Memory B cell (primary cell): ENCODE measurements at regions not wholly inside any gene's neighbourhood (a gene's known extent, or its start where the extent isn't known, plus 50 kb on each side); places are given as distances from the start of the nearest gene placed in this dataset.

Experiments used
- ATAC-seq: fragments of 150-1000 bp; cut with Tn5 transposase; 2 replicates; pipeline ENCODE4 v1.10.0; 2021; ENCODE audit warnings: low read depth, mild to moderate bottlenecking, moderate library complexity
- DNase-seq, 2 donors: peaks; one replicate each; pipeline ENCODE4 v3.0.0; 2022; ENCODE audit warnings: low spot score in 2 of 2
- H3K27ac Mint-ChIP-seq: one replicate; pipeline ENCODE4 v1.8.0; 2022; ENCODE audit warnings: mild to moderate bottlenecking, moderate library complexity, mixed read lengths
- H3K27me3 Mint-ChIP-seq: one replicate; pipeline ENCODE4 v1.8.0; 2022; ENCODE audit warnings: mixed read lengths
- H3K36me3 Mint-ChIP-seq: one replicate; pipeline ENCODE4 v1.8.0; 2022; ENCODE audit warnings: mild to moderate bottlenecking, mixed read lengths
- H3K4me1 Mint-ChIP-seq: one replicate; pipeline ENCODE4 v1.8.0; 2022; ENCODE audit warnings: mixed read lengths
- H3K4me3 Mint-ChIP-seq: one replicate; pipeline ENCODE4 v1.8.0; 2022; ENCODE audit warnings: mild to moderate bottlenecking, moderate library complexity, mixed read lengths
- H3K9me3 Mint-ChIP-seq: one replicate; pipeline ENCODE4 v1.8.0; 2022; ENCODE audit warnings: mixed read lengths

- Mint-ChIP-seq H3K27ac (no peak overlapping the region), H3K4me3 (no peak overlapping the region), H3K36me3 (no peaks in the 10 kb centered on the region), H3K4me1 (no peaks in the 10 kb centered on the region), H3K9me3 (peaks cover 2% of the 10 kb centered on the region), H3K27me3 (no peaks in the 10 kb centered on the region)
- ATAC-seq: no peak
- DNase-seq: no peak
Measured at GRCh38 chr1:195550071-195550862, 1058.0 kb downstream of the KCNT2 start.

DNA sequence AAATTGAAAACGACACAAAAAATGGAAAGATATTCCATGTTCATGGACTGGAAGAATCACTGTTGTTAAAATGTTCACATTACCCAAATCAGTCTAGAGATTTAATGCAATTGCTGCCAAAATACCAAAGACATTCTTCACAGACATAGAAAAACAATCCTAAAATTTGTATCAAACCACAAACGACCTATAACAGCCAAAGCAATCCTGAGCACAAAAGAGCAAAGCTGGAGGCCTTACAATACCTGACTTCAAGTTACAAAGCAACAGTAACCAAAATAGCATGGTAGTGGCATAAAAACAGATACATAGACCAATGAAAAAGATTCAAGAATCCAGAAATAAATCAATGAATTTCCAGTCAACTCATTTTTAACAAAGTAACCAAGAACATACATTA lies 1077.3 kb downstream of the KCNT2 start:
- no peak for ATAC-seq
- DNase-seq: no peak
- no peaks in the 10 kb centered on the region for H3K4me1 Mint-ChIP-seq
- no peaks in the 10 kb centered on the region for H3K36me3 Mint-ChIP-seq
- no peak overlapping the region for H3K4me3 Mint-ChIP-seq
- H3K27ac Mint-ChIP-seq: no peak overlapping the region
- H3K27me3 Mint-ChIP-seq: no peaks in the 10 kb centered on the region
- H3K9me3 Mint-ChIP-seq: peaks cover 5% of the 10 kb centered on the region

DNA sequence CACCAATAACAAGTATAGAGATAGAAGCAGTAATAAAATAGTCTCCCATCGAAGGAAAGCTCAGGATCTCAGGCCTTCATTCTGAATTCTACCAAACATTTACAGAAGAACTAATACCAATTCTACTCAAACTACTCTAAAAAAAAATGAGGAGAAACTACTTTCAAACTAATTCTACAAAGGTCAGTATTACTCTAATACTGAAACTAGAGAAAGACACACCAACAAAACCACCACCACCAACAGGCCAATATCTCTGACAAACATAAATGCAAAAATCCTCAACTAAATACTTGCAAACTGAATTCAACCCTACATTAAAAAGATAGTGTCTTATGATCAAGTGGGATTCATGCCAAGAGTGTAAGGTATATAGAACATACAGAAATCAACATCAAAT lies 1078.4 kb downstream of the KCNT2 start:
- Mint-ChIP-seq H3K4me1 (no peaks in the 10 kb centered on the region), H3K36me3 (no peaks in the 10 kb centered on the region), H3K9me3 (peaks cover 5% of the 10 kb centered on the region), H3K27me3 (no peaks in the 10 kb centered on the region), H3K27ac (no peak overlapping the region), H3K4me3 (no peak overlapping the region)
- no peak for ATAC-seq
- DNase-seq: no peak

- H3K9me3 Mint-ChIP-seq: peaks cover 1% of the 10 kb centered on the region
- ATAC-seq (no peak), DNase-seq (no peak)
- no peaks in the 10 kb centered on the region for H3K36me3 Mint-ChIP-seq
- H3K27ac Mint-ChIP-seq: no peak overlapping the region
- no peak overlapping the region for H3K4me3 Mint-ChIP-seq
- no peaks in the 10 kb centered on the region for H3K27me3 Mint-ChIP-seq
- H3K4me1 Mint-ChIP-seq: no peaks in the 10 kb centered on the region
Measured at GRCh38 chr1:195520757-195521156, 1087.5 kb downstream of the KCNT2 start.

DNA sequence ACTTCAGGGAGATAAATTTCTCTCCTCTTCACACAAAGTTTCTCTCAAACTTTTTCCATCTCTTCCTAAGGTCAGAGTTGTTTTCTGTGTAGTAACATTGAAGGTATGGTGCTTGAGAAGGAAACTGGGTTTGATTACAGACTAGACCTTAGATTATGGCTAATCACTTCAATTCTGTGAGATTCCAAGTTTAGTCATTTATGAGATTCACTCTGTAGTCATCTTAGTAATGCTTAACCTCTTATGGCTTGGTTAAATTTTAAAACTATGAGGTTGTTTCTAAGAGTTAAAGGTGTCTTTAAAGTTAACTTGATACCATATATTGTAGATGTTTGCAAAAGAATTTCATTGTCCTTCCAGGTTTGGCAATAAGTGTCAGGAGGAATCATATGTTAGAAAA lies 1092.2 kb downstream of the KCNT2 start:
- DNase-seq (no peak), ATAC-seq (no peak)
- peaks cover 1% of the 10 kb centered on the region for H3K9me3 Mint-ChIP-seq
- no peaks in the 10 kb centered on the region for H3K27me3 Mint-ChIP-seq
- H3K4me3 Mint-ChIP-seq: no peak overlapping the region
- no peaks in the 10 kb centered on the region for H3K4me1 Mint-ChIP-seq
- H3K36me3 Mint-ChIP-seq: no peaks in the 10 kb centered on the region
- no peak overlapping the region for H3K27ac Mint-ChIP-seq

DNA sequence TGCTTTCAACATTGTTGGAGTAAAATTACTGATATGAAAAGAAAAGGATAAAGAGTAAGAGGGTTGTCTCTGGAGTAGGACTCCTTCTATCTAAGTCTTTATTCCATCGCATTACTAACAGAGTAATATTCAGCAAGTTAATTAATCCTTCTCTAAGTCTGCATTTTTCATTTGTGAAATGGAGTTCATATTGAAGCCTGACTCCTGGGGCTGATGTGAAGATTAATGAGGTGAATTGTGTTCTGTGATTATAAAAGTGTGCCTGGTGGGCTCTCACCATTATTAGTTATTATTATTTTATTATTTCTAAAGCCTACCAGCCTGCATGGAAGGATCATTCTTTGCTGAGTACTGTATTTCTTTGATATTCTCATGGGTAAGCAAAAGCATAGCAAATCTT lies 1096.7 kb downstream of the KCNT2 start:
- no peak for ATAC-seq
- Mint-ChIP-seq H3K27ac (no peak overlapping the region), H3K4me3 (no peak overlapping the region), H3K27me3 (no peaks in the 10 kb centered on the region), H3K9me3 (no peaks in the 10 kb centered on the region), H3K4me1 (no peaks in the 10 kb centered on the region), H3K36me3 (no peaks in the 10 kb centered on the region)
- DNase-seq: no peak

DNA sequence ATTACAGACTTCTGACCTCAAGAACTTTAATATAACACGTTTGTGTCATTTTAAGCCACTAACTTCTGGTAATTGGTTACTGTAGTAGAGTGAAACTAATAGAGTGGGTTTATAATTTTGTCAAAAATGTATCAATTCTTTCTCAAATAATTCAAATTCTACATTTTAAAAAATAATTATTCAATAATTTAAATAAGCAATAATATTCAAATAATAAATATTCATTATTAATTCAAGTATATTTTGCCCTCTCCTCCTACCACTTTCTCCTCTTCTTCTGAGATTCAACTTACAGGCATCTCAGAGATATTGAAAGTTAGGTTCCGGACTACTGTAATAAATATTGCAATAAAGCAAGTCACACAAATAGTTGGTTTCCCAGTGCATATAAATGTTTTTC lies 1107.1 kb downstream of the KCNT2 start:
- ATAC-seq: no peak
- peaks cover 5% of the 10 kb centered on the region for H3K9me3 Mint-ChIP-seq

GRCh38 chr1:195495720-195496635 lies 1112.3 kb downstream of the KCNT2 start:
- DNase-seq: no peak
- Mint-ChIP-seq H3K27me3 (no peaks in the 10 kb centered on the region), H3K27ac (no peak overlapping the region), H3K36me3 (no peaks in the 10 kb centered on the region), H3K4me1 (no peaks in the 10 kb centered on the region), H3K9me3 (peaks cover 6% of the 10 kb centered on the region), H3K4me3 (no peak overlapping the region)
- no peak for ATAC-seq

More for the DNA sequence above, 1107.1 kb downstream of the KCNT2 start:
- Mint-ChIP-seq H3K4me1 (no peaks in the 10 kb centered on the region), H3K36me3 (no peaks in the 10 kb centered on the region), H3K27ac (no peak overlapping the region), H3K27me3 (no peaks in the 10 kb centered on the region), H3K4me3 (no peak overlapping the region)
- DNase-seq: no peak

GRCh38 chr1:195482137-195482536 lies 1126.1 kb downstream of the KCNT2 start:
- Mint-ChIP-seq H3K4me3 (no peak overlapping the region), H3K36me3 (no peaks in the 10 kb centered on the region), H3K4me1 (no peaks in the 10 kb centered on the region), H3K27me3 (no peaks in the 10 kb centered on the region), H3K9me3 (peaks cover under 1% of the 10 kb centered on the region), H3K27ac (no peak overlapping the region)
- no peak for DNase-seq
- no peak for ATAC-seq

GRCh38 chr1:195481293-195481692 lies 1126.9 kb downstream of the KCNT2 start:
- DNase-seq (no peak), ATAC-seq (no peak)
- no peaks in the 10 kb centered on the region for H3K27me3 Mint-ChIP-seq
- H3K9me3 Mint-ChIP-seq: peaks cover 2% of the 10 kb centered on the region
- H3K4me3 Mint-ChIP-seq: no peak overlapping the region
- H3K36me3 Mint-ChIP-seq: no peaks in the 10 kb centered on the region
- no peaks in the 10 kb centered on the region for H3K4me1 Mint-ChIP-seq
- no peak overlapping the region for H3K27ac Mint-ChIP-seq

- peaks cover 6% of the 10 kb centered on the region for H3K9me3 Mint-ChIP-seq
- no peaks in the 10 kb centered on the region for H3K4me1 Mint-ChIP-seq
Measured at GRCh38 chr1:195475568-195475967, 1132.7 kb downstream of the KCNT2 start.

GRCh38 chr1:195472291-195472690 lies 1135.9 kb downstream of the KCNT2 start:
- no peak for ATAC-seq
- no peaks in the 10 kb centered on the region for H3K4me1 Mint-ChIP-seq
- no peak overlapping the region for H3K4me3 Mint-ChIP-seq
- DNase-seq: no peak
- H3K27ac Mint-ChIP-seq: no peak overlapping the region
- peaks cover 6% of the 10 kb centered on the region for H3K9me3 Mint-ChIP-seq
- no peaks in the 10 kb centered on the region for H3K36me3 Mint-ChIP-seq
- no peaks in the 10 kb centered on the region for H3K27me3 Mint-ChIP-seq

More at GRCh38 chr1:195475568-195475967, 1132.7 kb downstream of the KCNT2 start:
- DNase-seq (no peak), ATAC-seq (no peak)
- Mint-ChIP-seq H3K27me3 (no peaks in the 10 kb centered on the region), H3K4me3 (no peak overlapping the region), H3K36me3 (no peaks in the 10 kb centered on the region), H3K27ac (no peak overlapping the region)

DNA sequence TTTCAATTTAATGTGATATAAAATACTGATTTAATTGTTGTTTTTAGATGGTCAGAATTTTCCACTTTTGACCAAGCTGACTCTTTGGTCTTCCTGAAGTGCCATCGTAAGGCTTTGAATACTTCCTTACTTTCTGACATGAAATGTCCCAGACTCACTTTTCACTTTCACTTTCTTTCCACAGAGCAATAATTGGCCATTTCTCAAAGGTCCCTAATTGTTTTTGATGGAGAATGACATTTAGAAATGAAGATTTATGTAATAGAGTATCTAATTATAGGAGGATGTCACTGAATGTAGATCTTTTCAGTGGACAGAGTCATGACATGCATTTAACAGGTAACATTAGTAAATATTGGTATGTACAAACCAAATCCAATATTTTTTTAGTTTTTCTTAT lies 1141.6 kb downstream of the KCNT2 start:
- Mint-ChIP-seq H3K27ac (no peak overlapping the region), H3K4me3 (no peak overlapping the region), H3K27me3 (no peaks in the 10 kb centered on the region), H3K4me1 (no peaks in the 10 kb centered on the region), H3K9me3 (peaks cover 1% of the 10 kb centered on the region), H3K36me3 (no peaks in the 10 kb centered on the region)
- DNase-seq (no peak), ATAC-seq (no peak)

- Mint-ChIP-seq H3K27me3 (no peaks in the 10 kb centered on the region), H3K9me3 (peaks cover 1% of the 10 kb centered on the region), H3K4me1 (no peaks in the 10 kb centered on the region), H3K4me3 (no peak overlapping the region), H3K36me3 (no peaks in the 10 kb centered on the region), H3K27ac (no peak overlapping the region)
- DNase-seq (no peak), ATAC-seq (no peak)
Measured at GRCh38 chr1:195462646-195463045, 1145.6 kb downstream of the KCNT2 start.
